Neural crest cell (in vitro differentiated cells): ENCODE measurements at regions not wholly inside any gene's neighbourhood (a gene's known extent, or its start where the extent isn't known, plus 50 kb on each side); places are given as distances from the start of the nearest gene placed in this dataset.

Experiments
- DNase-seq: peaks from one replicate; pipeline ENCODE4 v3.0.0; 2021; ENCODE audit warnings: low read depth, mixed read lengths, low spot score
- H3K27ac Mint-ChIP-seq: one replicate; pipeline ENCODE4 v1.8.0; 2021; ENCODE audit warnings: mild to moderate bottlenecking, mixed read lengths; ENCODE audit not compliant: unreplicated experiment
- H3K27me3 Mint-ChIP-seq: 2 replicates; pipeline ENCODE4 v1.8.0; 2021; ENCODE audit warnings: low read depth, mild to moderate bottlenecking, mixed read lengths
- H3K36me3 Mint-ChIP-seq: 2 replicates; pipeline ENCODE4 v1.8.0; 2021; ENCODE audit warnings: low read depth, mild to moderate bottlenecking, mixed read lengths
- H3K4me1 Mint-ChIP-seq: 2 replicates; pipeline ENCODE4 v1.8.0; 2021; ENCODE audit warnings: mixed read lengths
- H3K4me3 Mint-ChIP-seq: one replicate; pipeline ENCODE4 v1.8.0; 2021; ENCODE audit warnings: mild to moderate bottlenecking, mixed read lengths
- H3K9me3 Mint-ChIP-seq: 2 replicates; pipeline ENCODE4 v1.8.0; 2021; ENCODE audit warnings: mixed read lengths
- CTCF ChIP-seq: fragments of 200-600 bp; sonication (generic); conservative IDR thresholded peaks from 2 replicates; pipeline ENCODE4 v1.5.0; 2021; ENCODE audit warnings: antibody characterized with exemption, mild to moderate bottlenecking

DNA sequence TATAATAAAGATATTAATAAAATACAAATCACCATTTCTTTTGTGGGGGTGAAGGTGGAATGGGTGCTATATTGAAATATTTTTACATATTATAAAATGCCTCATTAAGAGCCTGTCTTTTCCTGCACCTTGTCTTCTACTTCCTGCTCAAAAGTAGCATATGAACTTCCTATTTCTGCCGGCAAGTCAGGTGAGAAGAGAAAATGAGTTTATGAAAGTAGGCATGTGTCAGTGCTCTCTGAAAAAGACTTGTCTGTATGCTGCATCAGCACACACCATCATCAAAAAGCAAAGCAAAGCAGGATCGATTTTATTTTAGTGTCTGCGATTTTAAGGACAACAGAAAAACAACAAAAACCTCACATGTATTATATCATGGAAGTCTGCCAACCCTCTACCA, 114.2 kb downstream of the RAP2A start:
- H3K27ac Mint-ChIP-seq = no peak overlapping the region
- TF ChIP-seq CTCF = no peak

GRCh38 chr13:97548711-97549110, 114.7 kb downstream of the RAP2A start:
- H3K36me3 Mint-ChIP-seq = no peaks in the 10 kb centered on the region
- no peak for DNase-seq
- no peak overlapping the region for H3K4me3 Mint-ChIP-seq
- no peak overlapping the region for H3K27ac Mint-ChIP-seq
- H3K9me3 Mint-ChIP-seq = no peaks in the 10 kb centered on the region
- H3K4me1 Mint-ChIP-seq = peaks cover 12% of the 10 kb centered on the region
- TF ChIP-seq CTCF = no peak
- no peaks in the 10 kb centered on the region for H3K27me3 Mint-ChIP-seq

More for the DNA sequence above, 114.2 kb downstream of the RAP2A start:
- DNase-seq = no peak
- Mint-ChIP-seq H3K27me3 (no peaks in the 10 kb centered on the region), H3K9me3 (no peaks in the 10 kb centered on the region), H3K4me1 (peaks cover 14% of the 10 kb centered on the region), H3K4me3 (no peak overlapping the region), H3K36me3 (no peaks in the 10 kb centered on the region)

GRCh38 chr13:97549201-97549600, 115.2 kb downstream of the RAP2A start:
- no peaks in the 10 kb centered on the region for H3K9me3 Mint-ChIP-seq
- H3K4me3 Mint-ChIP-seq = no peak overlapping the region
- no peaks in the 10 kb centered on the region for H3K36me3 Mint-ChIP-seq
- no peak overlapping the region for H3K27ac Mint-ChIP-seq
- peaks cover 12% of the 10 kb centered on the region for H3K4me1 Mint-ChIP-seq
- no peaks in the 10 kb centered on the region for H3K27me3 Mint-ChIP-seq
- no peak for DNase-seq
- no peak for TF ChIP-seq CTCF

DNA sequence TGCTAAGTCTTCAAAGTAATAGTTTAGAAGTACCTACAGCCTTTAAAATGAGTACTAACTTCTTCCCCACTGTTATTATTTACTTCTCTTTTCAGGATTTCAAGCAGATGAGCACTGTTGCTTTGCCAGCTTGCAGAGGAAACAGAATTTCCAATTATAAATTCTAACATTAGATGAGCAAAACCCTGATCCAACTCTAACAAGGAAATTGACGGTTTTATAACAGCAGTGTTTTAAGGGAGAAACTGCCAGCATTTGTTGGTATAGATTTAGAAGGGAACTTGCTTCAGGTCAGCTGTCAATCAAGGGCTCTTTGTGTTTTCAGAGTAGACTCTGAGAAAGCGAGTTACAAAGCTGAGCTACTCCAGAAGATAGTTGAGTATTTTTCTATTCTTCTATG, 120.5 kb downstream of the RAP2A start:
- peaks cover 10% of the 10 kb centered on the region for H3K4me1 Mint-ChIP-seq
- DNase-seq = no peak
- no peak overlapping the region for H3K27ac Mint-ChIP-seq
- no peaks in the 10 kb centered on the region for H3K36me3 Mint-ChIP-seq
- peaks cover 3% of the 10 kb centered on the region for H3K9me3 Mint-ChIP-seq
- H3K4me3 Mint-ChIP-seq = no peak overlapping the region
- TF ChIP-seq CTCF = no peak
- no peaks in the 10 kb centered on the region for H3K27me3 Mint-ChIP-seq

DNA sequence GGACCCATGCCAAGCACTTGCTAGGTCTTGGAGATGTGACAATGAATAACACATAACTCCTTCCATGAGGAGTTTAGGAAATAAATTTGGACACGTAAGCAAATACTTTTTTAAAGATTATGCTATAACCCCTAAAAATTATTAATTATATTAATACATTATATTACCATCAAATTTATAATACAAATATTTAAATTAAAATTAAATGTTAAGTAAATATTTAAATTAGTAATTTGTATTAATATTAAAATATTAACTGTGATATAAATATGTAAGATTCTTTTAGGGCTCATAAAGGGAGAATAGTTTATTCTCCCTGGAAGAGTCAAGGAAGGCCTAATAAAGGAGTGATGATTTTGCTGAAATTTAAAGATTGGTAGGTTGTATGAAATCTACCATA, 121.1 kb downstream of the RAP2A start:
- H3K36me3 Mint-ChIP-seq = no peaks in the 10 kb centered on the region
- no peak overlapping the region for H3K27ac Mint-ChIP-seq
- no peak for DNase-seq
- no peaks in the 10 kb centered on the region for H3K27me3 Mint-ChIP-seq
- H3K4me1 Mint-ChIP-seq = peaks cover 4% of the 10 kb centered on the region
- TF ChIP-seq CTCF = no peak
- no peak overlapping the region for H3K4me3 Mint-ChIP-seq
- H3K9me3 Mint-ChIP-seq = peaks cover 3% of the 10 kb centered on the region

DNA sequence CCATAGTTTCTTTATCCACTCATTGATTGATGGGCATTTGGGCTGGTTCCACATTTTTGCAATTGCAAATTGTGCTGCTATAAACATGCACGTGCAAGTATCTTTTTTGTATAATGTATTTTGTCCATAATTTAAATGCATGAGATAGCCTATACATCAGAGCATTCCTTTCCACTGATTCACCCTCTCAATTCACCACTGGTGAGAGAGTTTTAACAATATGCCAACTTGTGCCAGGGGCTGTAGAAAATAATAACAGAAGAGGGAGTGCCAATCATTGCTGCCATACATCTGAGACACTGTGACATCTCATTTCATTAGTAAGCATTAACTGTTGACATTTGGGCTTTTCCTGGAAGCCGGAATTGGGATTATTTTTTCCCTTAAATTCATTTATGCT, 125.1 kb downstream of the RAP2A start:
- Mint-ChIP-seq H3K4me1 (peaks cover 4% of the 10 kb centered on the region), H3K27me3 (no peaks in the 10 kb centered on the region), H3K4me3 (no peak overlapping the region), H3K27ac (no peak overlapping the region), H3K36me3 (no peaks in the 10 kb centered on the region), H3K9me3 (peaks cover 3% of the 10 kb centered on the region)
- no peak for DNase-seq
- TF ChIP-seq CTCF = no peak
